Hepatocyte (in vitro differentiated cells): ENCODE measurements at regions not wholly inside any gene's neighbourhood (a gene's known extent, or its start where the extent isn't known, plus 50 kb on each side); places are given as distances from the start of the nearest gene placed in this dataset.

ENCODE experiments used
- DNase-seq: peaks from one replicate; pipeline ENCODE4 v3.0.0-alpha.2; 2016; ENCODE audit warnings: low spot score
- H2AFZ ChIP-seq: fragments of 200-600 bp; sonication (generic); 2 replicates; pipeline ENCODE4 v1.6.0; 2016; ENCODE audit warnings: antibody characterized with exemption, mild to moderate bottlenecking
- H3K27ac ChIP-seq: fragments of 200-600 bp; sonication (generic); 2 replicates; pipeline ENCODE4 v1.5.1; 2016; ENCODE audit warnings: mild to moderate bottlenecking
- H3K27me3 ChIP-seq: fragments of 200-600 bp; sonication (generic); 2 replicates; pipeline ENCODE4 v1.6.1; 2016
- H3K36me3 ChIP-seq: fragments of 200-600 bp; sonication (generic); replicated peaks from 2 replicates; pipeline ENCODE4 v1.5.1; 2016; ENCODE audit warnings: low read depth; ENCODE audit not compliant: insufficient read depth
- H3K4me1 ChIP-seq: fragments of 200-600 bp; sonication (generic); 2 replicates; pipeline ENCODE4 v1.5.1; 2016; ENCODE audit warnings: mild to moderate bottlenecking, moderate library complexity; ENCODE audit not compliant: insufficient read depth
- H3K4me2 ChIP-seq: fragments of 200-600 bp; sonication (generic); 2 replicates; pipeline ENCODE4 v1.6.0; 2016
- H3K4me3 ChIP-seq: fragments of 200-600 bp; sonication (generic); 2 replicates; pipeline ENCODE4 v1.5.1; 2016; ENCODE audit warnings: mild to moderate bottlenecking
- H3K79me2 ChIP-seq: fragments of 200-600 bp; sonication (generic); 2 replicates; pipeline ENCODE4 v1.6.0; 2017; ENCODE audit warnings: mild to moderate bottlenecking
- H3K9me2 ChIP-seq: fragments of 200-600 bp; sonication (generic); replicated peaks from 2 replicates; pipeline ENCODE4 v1.6.0; 2017; ENCODE audit warnings: mild to moderate bottlenecking; ENCODE audit not compliant: insufficient read depth
- H3K9me3 ChIP-seq: fragments of 200-600 bp; sonication (generic); 2 replicates; pipeline ENCODE4 v1.5.1; 2016; ENCODE audit warnings: low read depth, mild to moderate bottlenecking
- H4K20me1 ChIP-seq: fragments of 200-600 bp; sonication (generic); 2 replicates; pipeline ENCODE4 v1.6.0; 2016; ENCODE audit warnings: mild to moderate bottlenecking; ENCODE audit not compliant: insufficient read depth, poor library complexity, severe bottlenecking
- CTCF ChIP-seq: fragments of 200-600 bp; sonication (generic); IDR thresholded peaks from 2 replicates; pipeline ENCODE4 v1.5.1; 2016; ENCODE audit warnings: antibody characterized with exemption, mild to moderate bottlenecking; ENCODE audit not compliant: poor library complexity
- EZH2 ChIP-seq: fragments of 200-600 bp; sonication (generic); IDR thresholded peaks from 2 replicates; pipeline ENCODE4 v1.6.1; 2016; ENCODE audit warnings: antibody characterized with exemption, mild to moderate bottlenecking, borderline replicate concordance
- EZH2phosphoT487 ChIP-seq: fragments of 200-600 bp; sonication (generic); IDR thresholded peaks from one replicate; pipeline ENCODE4 v1.6.1; 2018; ENCODE audit warnings: antibody characterized with exemption, mild to moderate bottlenecking, low read depth, moderate library complexity; ENCODE audit not compliant: unreplicated experiment, severe bottlenecking
- WGBS: methylation state at CpG from one replicate; pipeline ENCODE4 v1.1.6; 2016; ENCODE audit warnings: low lambda C conversion rate; ENCODE audit errors: missing lambda C conversion rate; 5-methylcytosine and 5-hydroxymethylcytosine counted together

- Histone ChIP-seq H3K4me2 (no peak overlapping the region), H3K4me1 (no peaks in the 10 kb centered on the region), H2AFZ (no peak overlapping the region), H3K9me3 (no peaks in the 10 kb centered on the region), H3K4me3 (no peak overlapping the region), H3K27me3 (no peaks in the 10 kb centered on the region), H3K27ac (no peak overlapping the region), H4K20me1 (no peaks in the 10 kb centered on the region), H3K9me2 (no peaks in the 10 kb centered on the region), H3K36me3 (no peaks in the 10 kb centered on the region), H3K79me2 (no peaks in the 10 kb centered on the region)
- TF ChIP-seq EZH2 (no peak), CTCF (no peak), EZH2phosphoT487 (no peak)
- WGBS: 31% methylated on average over 3 of the region's 3 CpGs
- DNase-seq: no peak
Observed at GRCh38 chrX:127112726-127113125, 293.2 kb downstream of the PRR32 start.

GRCh38 chrX:127124871-127125270 is 305.3 kb downstream of the PRR32 start:
- DNase-seq: no peak
- Histone ChIP-seq H3K27ac (no peak overlapping the region), H3K9me2 (no peaks in the 10 kb centered on the region), H4K20me1 (no peaks in the 10 kb centered on the region), H3K4me1 (no peaks in the 10 kb centered on the region), H3K4me2 (no peak overlapping the region), H3K27me3 (no peaks in the 10 kb centered on the region), H2AFZ (no peak overlapping the region), H3K9me3 (no peaks in the 10 kb centered on the region), H3K79me2 (no peaks in the 10 kb centered on the region), H3K4me3 (no peak overlapping the region), H3K36me3 (no peaks in the 10 kb centered on the region)
- TF ChIP-seq EZH2phosphoT487 (no peak), EZH2 (no peak), CTCF (no peak)
- WGBS: 68% methylated on average over 2 of the region's 2 CpGs

GRCh38 chrX:127128282-127128681 is 308.8 kb downstream of the PRR32 start:
- Histone ChIP-seq H3K36me3 (no peaks in the 10 kb centered on the region), H3K27me3 (no peaks in the 10 kb centered on the region), H2AFZ (no peak overlapping the region), H3K4me2 (no peak overlapping the region), H3K79me2 (no peaks in the 10 kb centered on the region), H3K9me2 (no peaks in the 10 kb centered on the region), H4K20me1 (no peaks in the 10 kb centered on the region), H3K4me3 (no peak overlapping the region), H3K9me3 (no peaks in the 10 kb centered on the region), H3K27ac (no peak overlapping the region), H3K4me1 (no peaks in the 10 kb centered on the region)
- 81% methylated on average over 5 of the region's 5 CpGs for WGBS
- TF ChIP-seq EZH2phosphoT487: no peak
- no peak for TF ChIP-seq EZH2
- no peak for TF ChIP-seq CTCF
- no peak for DNase-seq

GRCh38 chrX:127129510-127129909 is 310.0 kb downstream of the PRR32 start:
- Histone ChIP-seq H3K4me3 (no peak overlapping the region), H3K36me3 (no peaks in the 10 kb centered on the region), H3K79me2 (no peaks in the 10 kb centered on the region), H3K9me3 (no peaks in the 10 kb centered on the region), H4K20me1 (no peaks in the 10 kb centered on the region), H2AFZ (no peak overlapping the region), H3K27ac (no peak overlapping the region), H3K4me2 (no peak overlapping the region), H3K27me3 (no peaks in the 10 kb centered on the region), H3K9me2 (no peaks in the 10 kb centered on the region), H3K4me1 (no peaks in the 10 kb centered on the region)
- WGBS: 80% methylated on average over 2 of the region's 2 CpGs
- TF ChIP-seq EZH2phosphoT487 (no peak), EZH2 (no peak)
- DNase-seq: peak; percentile 5
